SU-DHL-6 (cell line): ENCODE measurements at regions not wholly inside any gene's neighbourhood (a gene's known extent, or its start where the extent isn't known, plus 50 kb on each side); places are given as distances from the start of the nearest gene placed in this dataset.
A peak's percentile ranks its signal among the peaks of the same experiment; 100 is the strongest.

Source experiments
- H2AFZ ChIP-seq: fragments of 200-600 bp; sonication (generic); 2 replicates; pipeline ENCODE4 v1.6.1; 2014; ENCODE audit warnings: low read depth, mild to moderate bottlenecking, moderate library complexity, mixed read lengths, antibody characterized with exemption, low read length; ENCODE audit not compliant: severe bottlenecking
- H3F3A ChIP-seq: fragments of 200-600 bp; shearing (Covaris generic); 2 replicates; pipeline ENCODE4 v1.6.0; 2016; ENCODE audit warnings: antibody characterized with exemption, mild to moderate bottlenecking; ENCODE audit not compliant: insufficient read depth
- H3K27ac ChIP-seq: fragments of 200-600 bp; sonication (generic); 2 replicates; pipeline ENCODE4 v1.5.1; 2016; ENCODE audit warnings: low read depth, mild to moderate bottlenecking, low read length, moderate library complexity, mixed read lengths
- H3K27me3 ChIP-seq: fragments of 200-600 bp; sonication (generic), shearing (Covaris generic); 2 replicates; pipeline ENCODE4 v1.6.0; 2014; ENCODE audit warnings: mild to moderate bottlenecking, low read length
- H3K36me3 ChIP-seq: fragments of 200-600 bp; sonication (generic); 2 replicates; pipeline ENCODE4 v1.6.1; 2014; ENCODE audit warnings: mild to moderate bottlenecking, low read length, mixed read lengths
- H3K4me2 ChIP-seq: fragments of 300-600, 200-600 bp; shearing (Covaris generic), sonication (generic); 2 replicates; pipeline ENCODE4 v1.6.0; 2014; ENCODE audit warnings: low read length, low read depth, mild to moderate bottlenecking; ENCODE audit not compliant: poor library complexity, severe bottlenecking
- H3K4me3 ChIP-seq: fragments of 200-600 bp; sonication (generic); 2 replicates; pipeline ENCODE4 v1.5.1; 2014; ENCODE audit warnings: antibody characterized with exemption, low read length, mild to moderate bottlenecking, mixed read lengths; ENCODE audit not compliant: insufficient read depth, poor library complexity, severe bottlenecking
- H3K79me2 ChIP-seq: fragments of 200-600 bp; sonication (generic); 2 replicates; pipeline ENCODE4 v1.6.1; 2014; ENCODE audit warnings: mild to moderate bottlenecking, low read length, moderate library complexity; ENCODE audit not compliant: insufficient read depth
- H3K9ac ChIP-seq: fragments of 200-600 bp; sonication (generic); 2 replicates; pipeline ENCODE4 v1.7.0; 2014; ENCODE audit warnings: mild to moderate bottlenecking, low read length
- H3K9me2 ChIP-seq: fragments of 200-600 bp; sonication (generic); replicated peaks from 2 replicates; pipeline ENCODE4 v1.6.1; 2014; ENCODE audit warnings: low read length; ENCODE audit not compliant: insufficient read depth
- H3K9me3 ChIP-seq: fragments of 200-600 bp; sonication (generic); 2 replicates; pipeline ENCODE4 v1.6.1; 2014; ENCODE audit warnings: low read length, mixed read lengths; ENCODE audit not compliant: insufficient read depth
- H4K20me1 ChIP-seq: fragments of 200-600 bp; sonication (generic); 2 replicates; pipeline ENCODE4 v1.6.1; 2014; ENCODE audit warnings: low read depth, mild to moderate bottlenecking, antibody characterized with exemption, low read length, moderate library complexity, mixed read lengths
- EZH2phosphoT487 ChIP-seq: fragments of 200-600 bp; sonication (generic), shearing (Covaris generic); conservative IDR thresholded peaks from 2 replicates; pipeline ENCODE4 v1.6.1; 2018; ENCODE audit warnings: mild to moderate bottlenecking, antibody characterized with exemption, low read length, moderate library complexity, mixed read lengths
- TF ChIP-seq, protein P1 (sequence below): fragments of 200-600 bp; sonication (generic); IDR thresholded peaks from one replicate; pipeline ENCODE4 v1.5.1; 2017; ENCODE audit warnings: antibody characterized with exemption, mild to moderate bottlenecking, low read length, moderate library complexity; ENCODE audit not compliant: insufficient read depth, poor library complexity, severe bottlenecking

DNA sequence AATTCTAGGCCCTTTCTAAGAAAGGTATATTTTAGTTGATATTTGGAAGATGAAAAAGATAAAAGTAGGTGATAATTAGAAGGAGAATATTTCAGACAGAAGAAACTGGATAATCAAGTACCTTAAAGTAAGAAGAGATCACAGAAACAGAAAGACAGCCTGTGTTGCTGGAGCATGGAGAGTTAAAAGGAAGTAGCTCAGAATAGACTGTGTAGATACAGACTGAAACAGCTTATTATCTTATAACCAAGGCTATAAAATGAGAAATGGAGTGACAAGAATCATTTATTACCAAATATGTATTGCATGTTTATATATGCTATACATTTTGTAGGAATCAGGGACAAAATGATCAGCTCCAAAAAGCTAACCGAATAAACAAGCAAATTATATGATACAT lies 1120.3 kb downstream of the BRINP3 start:
- H3K79me2 ChIP-seq = no peaks in the 10 kb centered on the region

DNA sequence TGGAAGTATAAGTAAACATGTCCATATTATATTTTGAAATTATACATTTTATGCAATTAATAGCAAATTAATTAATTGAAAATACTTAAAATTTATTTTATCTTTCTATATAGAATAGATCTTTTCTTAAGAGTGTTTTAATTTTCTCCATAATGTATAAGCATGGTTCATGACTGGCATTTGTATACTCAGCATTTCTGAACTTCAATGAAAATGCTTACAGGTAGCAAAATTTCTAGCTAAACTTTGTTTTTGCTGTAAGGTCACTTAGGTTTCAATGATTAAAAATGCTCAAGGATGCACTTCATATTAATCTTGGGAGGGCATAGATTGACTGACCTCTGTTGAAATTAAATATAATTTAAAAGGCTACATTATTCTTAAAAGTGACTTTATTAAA lies 1108.1 kb downstream of the BRINP3 start:
- no peak overlapping the region for H3K4me2 ChIP-seq
- no peaks in the 10 kb centered on the region for H4K20me1 ChIP-seq
- no peak overlapping the region for H3K9ac ChIP-seq
- no peak overlapping the region for H2AFZ ChIP-seq
- TF ChIP-seq, protein P1, sequence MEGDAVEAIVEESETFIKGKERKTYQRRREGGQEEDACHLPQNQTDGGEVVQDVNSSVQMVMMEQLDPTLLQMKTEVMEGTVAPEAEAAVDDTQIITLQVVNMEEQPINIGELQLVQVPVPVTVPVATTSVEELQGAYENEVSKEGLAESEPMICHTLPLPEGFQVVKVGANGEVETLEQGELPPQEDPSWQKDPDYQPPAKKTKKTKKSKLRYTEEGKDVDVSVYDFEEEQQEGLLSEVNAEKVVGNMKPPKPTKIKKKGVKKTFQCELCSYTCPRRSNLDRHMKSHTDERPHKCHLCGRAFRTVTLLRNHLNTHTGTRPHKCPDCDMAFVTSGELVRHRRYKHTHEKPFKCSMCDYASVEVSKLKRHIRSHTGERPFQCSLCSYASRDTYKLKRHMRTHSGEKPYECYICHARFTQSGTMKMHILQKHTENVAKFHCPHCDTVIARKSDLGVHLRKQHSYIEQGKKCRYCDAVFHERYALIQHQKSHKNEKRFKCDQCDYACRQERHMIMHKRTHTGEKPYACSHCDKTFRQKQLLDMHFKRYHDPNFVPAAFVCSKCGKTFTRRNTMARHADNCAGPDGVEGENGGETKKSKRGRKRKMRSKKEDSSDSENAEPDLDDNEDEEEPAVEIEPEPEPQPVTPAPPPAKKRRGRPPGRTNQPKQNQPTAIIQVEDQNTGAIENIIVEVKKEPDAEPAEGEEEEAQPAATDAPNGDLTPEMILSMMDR = no peak
- TF ChIP-seq EZH2phosphoT487 = no peak
- no peaks in the 10 kb centered on the region for H3K27me3 ChIP-seq
- H3K79me2 ChIP-seq = no peaks in the 10 kb centered on the region
- no peaks in the 10 kb centered on the region for H3F3A ChIP-seq
- H3K36me3 ChIP-seq = no peaks in the 10 kb centered on the region
- no peaks in the 10 kb centered on the region for H3K9me2 ChIP-seq
- H3K4me3 ChIP-seq = no peak overlapping the region
- no peak overlapping the region for H3K27ac ChIP-seq
- no peaks in the 10 kb centered on the region for H3K9me3 ChIP-seq

More for the DNA sequence above, 1120.3 kb downstream of the BRINP3 start:
- Histone ChIP-seq H3K9me2 (no peaks in the 10 kb centered on the region), H3K4me3 (no peak overlapping the region), H4K20me1 (no peaks in the 10 kb centered on the region), H3K9ac (no peak overlapping the region), H3K4me2 (peak overlapping the region; percentile 43), H3K27ac (no peak overlapping the region), H3K9me3 (no peaks in the 10 kb centered on the region), H3K27me3 (no peaks in the 10 kb centered on the region), H3K36me3 (no peaks in the 10 kb centered on the region), H2AFZ (peak overlapping the region; percentile 79), H3F3A (0 out of 2 replicates have a peak, but pooled peaks cover 4% of the 10 kb centered on the region)
- TF ChIP-seq, protein P1 = no peak
- no peak for TF ChIP-seq EZH2phosphoT487

DNA sequence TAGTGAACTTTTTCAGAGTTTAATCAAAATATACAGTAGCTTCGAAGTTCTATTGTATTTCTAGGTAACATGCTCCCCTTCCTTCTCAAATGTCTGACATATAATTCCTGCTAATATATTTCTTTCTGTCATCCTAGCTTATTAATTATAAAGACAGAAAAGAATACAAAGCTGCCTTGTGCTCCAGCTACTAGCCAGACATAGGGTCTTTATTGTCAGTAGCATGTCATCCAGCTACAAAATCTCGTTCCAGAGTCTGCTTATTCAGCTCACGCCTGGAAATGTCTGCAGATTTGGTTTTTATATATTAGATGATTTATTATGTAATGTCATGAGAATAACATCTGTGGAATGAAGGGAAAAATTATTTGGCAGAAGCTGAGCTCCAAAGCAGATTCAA lies 1102.8 kb downstream of the BRINP3 start:
- no peak for TF ChIP-seq EZH2phosphoT487
- TF ChIP-seq, protein P1 = no peak
- Histone ChIP-seq H3K27me3 (no peaks in the 10 kb centered on the region), H2AFZ (peak overlapping the region; percentile 75), H3K79me2 (no peaks in the 10 kb centered on the region), H3K9me2 (no peaks in the 10 kb centered on the region), H3F3A (no peaks in the 10 kb centered on the region), H3K27ac (no peak overlapping the region), H3K36me3 (no peaks in the 10 kb centered on the region), H3K9me3 (no peaks in the 10 kb centered on the region), H3K9ac (no peak overlapping the region), H3K4me3 (no peak overlapping the region), H3K4me2 (no peak overlapping the region), H4K20me1 (no peaks in the 10 kb centered on the region)
